Fibroblast of pulmonary artery (primary cell): ENCODE measurements at regions not wholly inside any gene's neighbourhood (a gene's known extent, or its start where the extent isn't known, plus 50 kb on each side); places are given as distances from the start of the nearest gene placed in this dataset.

Experiments
- DNase-seq: peaks from one replicate; pipeline ENCODE4 v3.0.0-alpha.2; 2010; ENCODE audit warnings: low read depth
- H3K4me3 ChIP-seq: replicated peaks from 2 replicates; pipeline ENCODE4 v1.5.1; 2011; ENCODE audit warnings: low read depth, mild to moderate bottlenecking, control low read depth, low read length, moderate library complexity
- CTCF ChIP-seq: IDR thresholded peaks from 2 replicates; pipeline ENCODE4 v1.5.1; 2011; ENCODE audit warnings: mild to moderate bottlenecking, control low read depth, low read length, inconsistent platforms; ENCODE audit errors: missing control alignments

- no peak overlapping the region for H3K4me3 ChIP-seq
- no peak for DNase-seq
- TF ChIP-seq CTCF = no peak
Measured at GRCh38 chr5:4571248-4571948, 568.7 kb upstream of the ADAMTS16 start.

- no peak for DNase-seq
- no peak overlapping the region for H3K4me3 ChIP-seq
- TF ChIP-seq CTCF = no peak
Measured at GRCh38 chr5:4572311-4573100, 567.6 kb upstream of the ADAMTS16 start.

- no peak for TF ChIP-seq CTCF
- H3K4me3 ChIP-seq = no peak overlapping the region
- no peak for DNase-seq
Measured at GRCh38 chr5:4575608-4576007, 564.5 kb upstream of the ADAMTS16 start.

- no peak overlapping the region for H3K4me3 ChIP-seq
- TF ChIP-seq CTCF = no peak
- peak; percentile 5 for DNase-seq
Measured at GRCh38 chr5:4576161-4576748, 563.9 kb upstream of the ADAMTS16 start.

DNA sequence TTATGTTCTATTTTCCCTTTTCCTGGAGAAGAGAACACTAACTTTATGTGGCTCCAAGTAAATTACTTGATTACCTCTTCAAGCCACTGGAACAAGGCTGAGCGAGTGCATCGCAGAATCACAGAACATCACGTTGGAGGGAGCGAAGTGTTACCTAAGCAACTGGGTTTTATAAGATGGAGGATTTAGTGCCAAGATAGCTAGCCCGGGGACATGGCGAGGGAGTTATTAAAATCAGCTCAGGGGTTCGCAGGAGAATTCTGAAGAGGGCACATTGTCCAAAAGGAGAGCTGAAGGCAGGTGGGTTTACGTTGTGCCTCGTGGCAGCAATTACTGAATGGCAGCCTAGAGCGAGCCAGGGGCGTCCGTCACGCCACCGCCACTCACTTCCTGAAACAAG, 563.2 kb upstream of the ADAMTS16 start:
- H3K4me3 ChIP-seq = no peak overlapping the region
- TF ChIP-seq CTCF = no peak
- DNase-seq = no peak

- DNase-seq = no peak
- TF ChIP-seq CTCF = no peak
- H3K4me3 ChIP-seq = no peak overlapping the region
Measured at GRCh38 chr5:4579679-4580078, 560.5 kb upstream of the ADAMTS16 start.
